CD4-positive, alpha-beta T cell treated with Interferon gamma for 1 hour (primary cell): ENCODE measurements at regions not wholly inside any gene's neighbourhood (a gene's known extent, or its start where the extent isn't known, plus 50 kb on each side); places are given as distances from the start of the nearest gene placed in this dataset.
"Not testable (repeated sequence)": the region's sequence is repeated elsewhere in the genome, so short reads cannot be mapped to it uniquely, and the experiment has no call there.

Source experiments
- DNase-seq: peaks from one replicate; pipeline ENCODE4 v3.0.0-alpha.2; 2020

- no peak for DNase-seq
Observed at GRCh38 chr16:61421111-61421510, 615.1 kb downstream of the CDH8 start.

DNA sequence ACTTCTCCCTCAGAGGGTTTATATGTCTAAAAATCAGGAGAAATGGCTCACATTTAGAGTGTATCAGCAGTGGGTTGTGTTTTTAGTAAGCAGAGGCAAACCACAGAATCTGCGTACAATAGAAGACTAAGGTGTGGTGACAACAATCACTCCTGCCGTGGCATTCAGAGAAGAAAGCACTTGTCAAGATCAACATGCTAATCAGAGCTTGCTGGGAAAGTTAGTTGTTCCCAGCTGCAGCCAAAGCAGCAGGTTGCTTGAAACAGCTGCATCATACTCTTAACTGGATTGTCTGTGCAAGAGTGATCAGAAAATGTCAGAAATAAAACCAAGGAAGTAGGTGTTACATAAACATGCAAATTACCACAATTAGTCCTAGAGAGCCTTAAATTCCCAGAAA lies 616.4 kb downstream of the CDH8 start:
- no peak for DNase-seq

- not testable (repeated sequence) for DNase-seq
Observed at GRCh38 chr16:61418802-61419201, 617.4 kb downstream of the CDH8 start.

- no peak for DNase-seq
Observed at GRCh38 chr16:61415126-61415525, 621.1 kb downstream of the CDH8 start.

DNA sequence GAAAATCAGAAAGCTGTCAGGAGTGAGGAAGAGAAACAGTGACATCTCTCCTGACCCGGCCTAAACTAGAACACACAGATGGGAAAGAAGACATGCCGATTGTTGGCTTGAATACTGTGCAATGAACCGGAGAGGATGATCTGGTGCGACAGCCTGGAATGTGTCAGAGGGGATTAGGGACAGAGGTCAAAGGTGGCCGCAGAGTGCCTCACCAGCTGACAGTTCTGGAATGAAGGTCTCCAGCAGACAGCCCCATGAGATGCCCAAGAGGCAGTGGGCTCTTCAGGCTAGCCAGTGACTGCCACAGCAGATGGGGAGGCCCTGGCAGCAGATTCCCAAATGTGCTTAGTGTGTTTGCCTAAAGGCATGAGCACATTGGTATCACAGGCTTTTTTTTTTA lies 623.2 kb downstream of the CDH8 start:
- no peak for DNase-seq

GRCh38 chr16:61412562-61412961 lies 623.7 kb downstream of the CDH8 start:
- no peak for DNase-seq

- no peak for DNase-seq
Observed at GRCh38 chr16:61409604-61410003, 626.6 kb downstream of the CDH8 start.

GRCh38 chr16:61403386-61403785 lies 632.9 kb downstream of the CDH8 start:
- DNase-seq = no peak

- DNase-seq = no peak
Observed at GRCh38 chr16:61391896-61392295, 644.3 kb downstream of the CDH8 start.

DNA sequence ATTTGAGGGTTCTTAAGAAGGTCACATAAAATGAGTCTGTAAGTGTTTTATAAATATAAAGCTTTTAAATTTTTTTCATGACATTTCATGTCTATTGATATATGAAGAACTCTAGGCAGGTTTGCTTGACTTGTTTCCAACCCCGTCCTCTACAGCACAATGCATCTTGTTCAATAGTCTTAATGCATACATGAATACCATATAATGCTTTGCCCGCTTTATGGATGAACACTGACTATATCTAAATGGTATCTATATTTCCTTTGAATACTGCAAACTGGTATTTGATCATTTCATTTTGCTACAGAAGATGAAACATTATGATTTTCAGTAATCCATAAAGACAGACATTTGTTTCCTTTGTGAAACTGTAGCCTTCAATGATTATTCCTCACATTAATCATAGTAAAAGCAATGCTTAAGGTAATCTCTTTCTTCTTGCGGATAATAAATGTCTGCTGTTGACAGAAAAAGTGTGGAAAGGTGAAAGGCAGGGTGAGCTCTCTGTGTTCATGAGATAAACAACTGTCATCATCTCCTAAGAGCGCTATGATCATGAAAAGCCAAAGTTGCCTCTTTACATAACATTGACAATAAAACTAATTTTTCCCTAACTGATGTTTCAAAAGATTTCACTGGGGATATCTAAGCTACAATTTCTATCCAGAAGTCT lies 645.1 kb downstream of the CDH8 start:
- DNase-seq = no peak

- DNase-seq = no peak
Observed at GRCh38 chr16:61385392-61386071, 650.7 kb downstream of the CDH8 start.

GRCh38 chr16:61382435-61382834 lies 653.8 kb downstream of the CDH8 start:
- no peak for DNase-seq

DNA sequence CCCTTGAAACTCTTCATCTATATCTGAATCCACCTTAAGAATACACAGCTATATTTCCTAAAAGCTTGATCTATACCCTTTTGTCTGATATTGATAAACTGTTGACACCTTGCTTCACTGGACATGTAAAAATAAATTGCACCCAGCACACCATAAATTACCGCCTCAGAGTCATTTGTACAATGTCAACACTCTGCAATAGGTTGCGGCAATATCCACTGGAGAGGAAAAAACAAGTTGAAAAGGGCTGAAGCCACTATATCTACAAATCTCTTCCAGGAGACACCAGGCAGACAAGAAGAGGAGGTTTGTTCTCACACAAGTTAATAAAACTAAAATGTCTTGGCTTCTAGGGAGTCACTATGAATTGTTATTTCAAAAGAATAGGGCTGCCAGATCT lies 656.9 kb downstream of the CDH8 start:
- DNase-seq = no peak

DNA sequence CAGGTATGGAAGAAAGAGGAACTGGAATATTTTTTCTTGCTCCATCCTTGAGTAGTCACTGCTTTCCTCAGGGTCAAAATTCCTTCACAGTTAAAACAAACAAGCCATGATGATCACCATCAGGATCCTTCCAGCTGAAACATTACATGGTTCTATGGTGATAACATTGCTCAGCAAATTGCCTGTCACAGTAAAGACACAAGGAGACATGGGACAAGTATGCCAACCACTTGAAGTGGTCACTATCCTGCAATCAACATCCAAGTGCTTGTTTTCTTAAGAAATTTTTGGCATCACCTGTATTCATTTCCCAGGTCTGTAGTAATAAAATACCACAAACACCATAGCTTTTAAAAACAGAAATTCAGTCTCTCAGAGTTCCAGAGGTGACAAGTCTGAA lies 662.2 kb downstream of the CDH8 start:
- DNase-seq = no peak

DNA sequence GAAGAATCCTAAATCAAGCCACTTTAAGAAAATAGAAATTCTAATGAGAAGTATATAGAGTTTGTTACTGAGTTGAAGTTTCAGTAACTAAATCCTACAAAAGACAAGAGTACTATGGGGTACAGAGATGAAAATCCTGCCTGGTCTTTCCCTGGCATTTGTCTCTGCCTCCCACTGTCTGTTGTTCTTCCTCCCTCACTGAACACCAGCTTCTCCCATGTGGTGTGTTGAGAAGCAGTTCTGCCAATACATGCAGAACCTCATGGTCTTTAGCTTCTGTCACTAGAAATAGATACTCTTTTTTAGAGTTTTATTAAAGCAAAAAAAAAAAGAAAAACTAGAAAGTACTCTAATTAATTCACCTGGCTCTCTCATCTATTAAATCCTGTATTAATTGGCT lies 664.4 kb downstream of the CDH8 start:
- DNase-seq = no peak

DNA sequence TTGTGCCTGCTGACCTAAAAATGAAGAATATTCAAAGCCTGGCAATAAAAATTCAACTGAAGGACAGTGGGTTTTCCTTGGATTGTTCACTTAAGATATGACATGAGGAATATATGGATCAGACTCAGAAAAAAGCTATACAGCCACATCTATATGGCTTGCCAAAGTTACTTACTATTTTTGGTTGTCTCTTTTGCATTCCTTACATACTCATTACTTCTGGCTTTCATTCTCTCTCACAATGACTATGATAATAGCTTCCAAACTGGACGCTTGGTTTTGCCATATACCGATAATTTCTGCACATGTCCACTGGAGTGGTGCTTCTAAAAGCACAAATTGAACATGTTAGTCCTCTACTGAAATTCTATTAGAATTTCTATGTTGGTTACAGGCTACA lies 664.9 kb downstream of the CDH8 start:
- DNase-seq = no peak

- DNase-seq = no peak
Observed at GRCh38 chr16:61370564-61370963, 665.7 kb downstream of the CDH8 start.

DNA sequence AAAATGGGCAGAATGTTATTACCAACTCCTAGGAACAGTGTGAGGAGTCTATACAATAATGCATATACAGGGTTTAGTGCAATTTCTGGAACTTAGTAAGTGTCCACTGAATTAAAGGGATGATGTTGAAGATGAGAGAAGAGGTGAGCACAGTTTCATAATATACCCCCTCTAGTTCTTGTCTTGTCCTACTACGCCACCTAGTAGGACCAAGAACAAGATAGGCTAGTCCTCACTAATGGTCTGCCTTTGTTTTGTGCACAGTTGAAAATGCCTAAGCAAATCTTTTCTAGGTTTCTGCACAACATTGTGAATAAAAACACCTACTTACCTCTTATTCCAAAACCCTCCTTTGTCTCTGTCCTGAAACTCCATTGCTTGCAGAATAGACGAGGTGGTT lies 670.2 kb downstream of the CDH8 start:
- DNase-seq = no peak

DNA sequence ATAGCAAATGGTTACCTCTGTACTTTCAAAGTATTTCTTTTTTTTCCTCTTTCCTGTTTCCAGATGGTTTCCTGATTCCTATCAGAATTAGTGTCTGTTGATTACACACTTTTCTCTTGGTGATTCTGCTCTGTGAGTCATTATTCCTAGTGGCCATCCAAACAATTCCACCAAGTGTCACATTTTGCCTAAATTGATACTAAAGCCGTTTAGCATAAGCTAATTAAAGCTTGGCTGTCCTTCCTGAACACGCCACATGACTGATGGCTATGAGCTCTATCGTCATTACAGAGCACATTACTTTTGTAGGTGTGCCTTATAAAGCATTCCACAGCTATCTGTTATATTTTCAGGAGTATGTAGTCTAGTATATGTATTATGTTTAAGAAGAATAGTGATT lies 671.2 kb downstream of the CDH8 start:
- no peak for DNase-seq

DNA sequence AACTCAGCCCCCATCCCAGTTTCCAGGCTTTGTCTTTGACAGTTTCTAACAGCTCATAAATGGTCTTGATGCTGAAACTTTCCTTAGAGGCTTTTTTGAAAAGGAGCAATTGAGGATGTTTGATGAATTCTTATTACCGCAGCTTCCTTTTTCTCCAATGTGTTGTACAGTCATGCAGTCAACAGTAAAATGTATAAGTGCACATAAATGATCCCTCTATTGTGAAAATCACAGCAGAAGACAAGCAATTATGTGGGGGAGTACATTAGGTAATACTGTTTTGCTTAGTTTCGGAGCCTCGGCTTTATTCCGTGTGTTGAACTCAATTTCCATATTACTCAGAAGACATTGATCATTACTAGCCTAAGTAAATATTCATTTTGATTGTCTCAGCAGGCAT lies 673.7 kb downstream of the CDH8 start:
- no peak for DNase-seq

- DNase-seq = no peak
Observed at GRCh38 chr16:61344791-61345190, 691.4 kb downstream of the CDH8 start.

DNA sequence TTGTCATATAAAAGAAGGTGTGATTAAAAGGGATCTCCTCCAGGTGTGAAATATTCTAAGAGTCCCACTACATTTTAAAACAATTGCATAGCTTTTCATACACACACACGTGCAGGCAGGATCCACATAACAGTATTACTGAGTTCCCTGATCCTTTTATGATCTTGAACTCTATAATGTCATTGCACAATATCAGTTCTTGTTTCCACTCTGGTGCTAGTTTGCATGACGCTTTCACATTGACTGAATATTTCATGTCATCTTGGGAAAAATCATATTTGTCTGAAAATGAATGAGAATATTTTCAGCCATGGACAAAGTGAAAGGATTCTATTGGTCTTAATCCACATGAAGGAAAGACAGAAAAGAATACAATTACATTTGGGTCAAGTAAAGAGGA lies 703.8 kb downstream of the CDH8 start:
- DNase-seq = no peak

- no peak for DNase-seq
Observed at GRCh38 chr16:61324044-61324443, 712.2 kb downstream of the CDH8 start.

DNA sequence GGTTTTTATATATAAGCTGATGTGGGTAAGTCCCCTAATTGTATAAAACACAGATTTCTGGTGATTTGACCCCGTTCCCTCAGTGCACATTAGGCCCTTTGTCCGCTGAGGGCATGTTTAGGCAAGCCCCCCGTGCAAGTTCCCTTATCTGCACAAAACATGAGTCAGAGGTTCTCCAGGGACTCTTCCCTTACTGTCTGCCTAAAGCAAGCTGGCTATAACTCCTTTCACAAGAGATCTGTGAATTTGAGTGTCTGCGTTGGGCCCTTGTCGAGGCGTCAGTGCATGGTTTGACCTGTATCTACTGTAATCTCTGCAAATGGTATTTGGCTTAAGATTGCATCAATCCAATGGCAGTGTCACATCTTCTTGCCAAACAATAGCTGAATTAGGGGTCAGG lies 712.8 kb downstream of the CDH8 start:
- no peak for DNase-seq

DNA sequence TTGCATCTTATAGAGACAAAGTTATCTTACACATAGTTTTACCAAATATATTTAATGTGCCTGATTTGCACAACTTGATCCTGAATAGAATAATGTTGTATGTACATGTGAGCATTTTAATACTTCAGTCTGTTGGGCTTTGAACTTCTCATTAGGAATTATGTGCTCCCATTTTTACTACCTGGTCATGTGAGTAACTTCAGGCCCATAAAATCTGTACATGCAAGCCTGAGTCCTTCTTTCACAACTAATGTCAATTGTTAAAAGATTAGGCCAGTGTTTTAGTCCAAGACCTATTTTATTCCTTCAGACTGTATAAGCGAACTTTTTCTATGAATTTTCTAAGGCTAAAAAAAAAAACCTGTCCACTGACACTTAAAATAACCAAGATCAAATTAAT lies 715.4 kb downstream of the CDH8 start:
- no peak for DNase-seq
